ENCODE measurements at regions not wholly inside any gene's neighbourhood (a gene's known extent, or its start where the extent isn't known, plus 50 kb on each side); places are given as distances from the start of the nearest gene placed in this dataset.

GRCh38 chr1:229203030-229203751 is 67.7 kb upstream of the RAB4A start:
- no peak for TF ChIP-seq SUZ12 (IDR thresholded peaks at IDR 0.05; ENCODE audit: extremely low read depth, insufficient read depth, insufficient read length)
- no peak for TF ChIP-seq ZNF274 (IDR thresholded peaks at IDR 0.05; ENCODE audit: low read depth, low read length)

All from NT2/D1 (cell line).